ENCODE measurements at regions not wholly inside any gene's neighbourhood (a gene's known extent, or its start where the extent isn't known, plus 50 kb on each side); places are given as distances from the start of the nearest gene placed in this dataset.

DNA sequence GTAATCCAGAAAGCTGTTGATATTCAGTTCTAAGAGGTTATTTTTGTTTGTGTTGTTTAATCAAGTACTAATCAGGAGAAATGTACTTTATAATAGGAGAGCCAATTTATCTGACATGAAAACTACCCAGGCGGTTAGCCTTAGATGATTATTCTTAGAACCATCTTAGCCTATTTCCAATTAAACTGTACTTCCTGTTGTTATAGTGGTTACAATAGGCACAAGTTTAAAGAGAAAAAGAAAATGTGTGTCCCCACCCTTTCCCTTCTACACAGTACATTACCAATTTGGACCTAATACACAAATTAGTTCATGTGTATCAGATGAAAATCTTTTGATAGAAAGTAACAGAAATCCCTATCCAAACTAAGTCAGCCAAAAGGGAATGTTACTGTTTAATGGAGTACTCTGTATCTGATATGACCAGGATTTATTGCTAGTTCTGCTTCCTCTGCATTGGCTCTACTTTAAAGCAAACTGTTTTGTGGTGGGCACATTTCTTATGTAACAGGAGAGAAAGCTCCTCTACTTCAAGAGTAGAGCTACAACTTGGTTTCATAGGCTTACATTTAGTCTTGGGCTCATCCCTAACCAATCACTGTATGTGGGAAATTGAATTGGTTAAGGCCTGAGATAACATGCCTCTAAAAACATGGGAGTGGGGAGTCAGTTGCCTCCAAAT lies 217.9 kb downstream of the UBE2E3 start:
- no peak overlapping the region for H2AK9ac ChIP-seq (replicated peaks; ENCODE audit: low read depth, low read length, poor library complexity)
- H3K27ac ChIP-seq (ENCODE audit: insufficient read depth, low read length): no peak overlapping the region
- H3K18ac ChIP-seq (ENCODE audit: low read depth, low read length): no peak overlapping the region
- no peak overlapping the region for H2BK20ac ChIP-seq (ENCODE audit: low read depth, low read length)
- no peak overlapping the region for H2AFZ ChIP-seq (replicated peaks; ENCODE audit: low read length, poor library complexity)
- H3K23ac ChIP-seq (ENCODE audit: low read depth, low read length): no peak overlapping the region
- intact Hi-C loops (cut with micrococcal nuclease): no loop called here
- BruUV-seq (replicated peaks): no TSS peak
- TF ChIP-seq FOS (IDR thresholded peaks at IDR 0.05; ENCODE audit: low read depth, low read length): no peak
- no peak for TF ChIP-seq BHLHE40 (IDR thresholded peaks at IDR 0.05; ENCODE audit: low read depth, low read length)
- no peak for TF ChIP-seq MAFK (IDR thresholded peaks at IDR 0.05; ENCODE audit: low read depth, low read length)
- TF ChIP-seq SMC3 (IDR thresholded peaks at IDR 0.05; ENCODE audit: low read depth, low read length): no peak
- no peak for TF ChIP-seq RAD21 (IDR thresholded peaks at IDR 0.05; ENCODE audit: low read length)
- TF ChIP-seq CEBPB (IDR thresholded peaks at IDR 0.05; ENCODE audit: low read depth, low read length): no peak
- no peak for TF ChIP-seq NFE2L2 (IDR thresholded peaks at IDR 0.05; ENCODE audit: low read depth, low read length)
- no peak for TF ChIP-seq MXI1 (IDR thresholded peaks at IDR 0.05; ENCODE audit: borderline replicate concordance, low read depth, low read length)
- no peak for TF ChIP-seq MAZ (IDR thresholded peaks at IDR 0.05; ENCODE audit: borderline replicate concordance, low read depth, low read length)
- no CpG with 5 or more reads among the region's 1 CpG for WGBS, 2 experiments (ENCODE audit: extremely low coverage in 2 of 2, insufficient read length in 1 of 2)
- ATAC-seq (ENCODE audit: low read depth) (no peak), DNase-seq (no peak)
- no peak overlapping the region for H4K8ac ChIP-seq (ENCODE audit: low read depth in 2 of 2, low read length in 2 of 2)
- no peaks in the 10 kb centered on the region for H3K36me3 ChIP-seq (ENCODE audit: control insufficient read depth, insufficient read depth, low read length)
- H2AK5ac ChIP-seq (ENCODE audit: low read depth, low read length): no peak overlapping the region
- no peak overlapping the region for H3K4me3 ChIP-seq (ENCODE audit: insufficient read depth, low read depth, low read length)
- no peak overlapping the region for H3K9ac ChIP-seq (ENCODE audit: low read depth, low read length)
- no peak overlapping the region for H4K91ac ChIP-seq (ENCODE audit: insufficient read depth, low read depth, low read length)
- H2BK5ac ChIP-seq (ENCODE audit: low read depth, low read length, poor library complexity, severe bottlenecking): no peak overlapping the region
- POLR2A ChIA-PET (ENCODE audit: unreplicated experiment): no interaction called here
- no peaks in the 10 kb centered on the region for H3K27me3 ChIP-seq (ENCODE audit: control insufficient read depth, insufficient read depth, low read length)
- H4K5ac ChIP-seq (ENCODE audit: low read depth, low read length): no peak overlapping the region
- no peaks in the 10 kb centered on the region for H3K79me1 ChIP-seq (ENCODE audit: low read depth in 1 of 2, low read length in 2 of 2)
- dilution Hi-C loops (cut with HindIII; ENCODE audit: low sequenced_read_pairs, unreplicated experiment): no loop called here
- in situ Hi-C loops (cut with MboI; ENCODE audit: low sequenced_read_pairs): no loop called here
- no peak overlapping the region for H2BK15ac ChIP-seq (ENCODE audit: low read depth, low read length)
- no peaks in the 10 kb centered on the region for H3K4me1 ChIP-seq (ENCODE audit: control insufficient read depth, insufficient read depth, low read length)
- CTCF ChIA-PET: interaction anchor here (0.8 kb wide), 1 partner anchor 8 kb away, joined by 5 read pairs; no protein-coding TSS in a partner anchor
- H3K4ac ChIP-seq (ENCODE audit: low read depth, low read length): no peak overlapping the region
- H3K9me1 ChIP-seq (ENCODE audit: insufficient read depth, low read length): no peaks in the 10 kb centered on the region
- no peak overlapping the region for H3K4me2 ChIP-seq (ENCODE audit: low read depth, low read length)
- no peak overlapping the region for H3K14ac ChIP-seq (replicated peaks; ENCODE audit: low read depth, low read length)
- no peak overlapping the region for H3K56ac ChIP-seq (ENCODE audit: extremely low read depth, insufficient read depth, low read length)
- H4K20me1 ChIP-seq (ENCODE audit: insufficient read depth, low read length): no peaks in the 10 kb centered on the region
- no peaks in the 10 kb centered on the region for H3K9me3 ChIP-seq (ENCODE audit: control insufficient read depth, insufficient read depth, low read length)
- H2BK120ac ChIP-seq (ENCODE audit: low read depth, low read length): no peak overlapping the region
